ENCODE measurements at regions not wholly inside any gene's neighbourhood (a gene's known extent, or its start where the extent isn't known, plus 50 kb on each side); places are given as distances from the start of the nearest gene placed in this dataset.

GRCh38 chr6:74567281-74567922, 638.5 kb downstream of the COL12A1 start:
- DNase-seq (ENCODE audit: low spot score) = no peak
- no peaks in the 10 kb centered on the region for H3K79me2 ChIP-seq (replicated peaks; ENCODE audit: insufficient read depth)
- no peaks in the 10 kb centered on the region for H4K20me1 ChIP-seq (replicated peaks; ENCODE audit: insufficient read depth)
- no peak overlapping the region for H3K4me2 ChIP-seq
- Mint-ChIP-seq H3K4me1 (no peaks in the 10 kb centered on the region; the same call in 2 of the 3 replicates), H3K27me3 (ENCODE audit: insufficient read depth, low read depth, poor library complexity) (peaks cover 1% of the 10 kb centered on the region), H3K9me3 (no peaks in the 10 kb centered on the region), H3K27ac (no peak overlapping the region), H3K36me3 (ENCODE audit: low read depth) (no peaks in the 10 kb centered on the region), H3K4me3 (no peak overlapping the region)
- no peak for ATAC-seq
- no peak overlapping the region for H2AFZ ChIP-seq
- H3K4me1 ChIP-seq (ENCODE audit: insufficient read depth) = no peaks in the 10 kb centered on the region
- TF ChIP-seq ZNF462 (CRISPR knock-in tag; IDR thresholded peaks at IDR 0.05) (no peak), ETS1 (IDR thresholded peaks at IDR 0.05) (no peak), JUNB (IDR thresholded peaks at IDR 0.05; ENCODE audit: unreplicated experiment) (no peak), POLR2AphosphoS5 (IDR thresholded peaks at IDR 0.05; ENCODE audit: low read depth) (no peak), ZNF331 (CRISPR knock-in tag; IDR thresholded peaks at IDR 0.05; ENCODE audit: low read depth) (no peak), STAT1 (IDR thresholded peaks at IDR 0.05; ENCODE audit: unreplicated experiment) (no peak), EZH2 (IDR thresholded peaks at IDR 0.05; ENCODE audit: low read depth, unreplicated experiment) (no peak), REST (IDR thresholded peaks at IDR 0.05; ENCODE audit: unreplicated experiment) (no peak)
- no peaks in the 10 kb centered on the region for H3K36me3 ChIP-seq (ENCODE audit: insufficient read depth)
- H3F3A ChIP-seq (replicated peaks; ENCODE audit: low read depth) = no peaks in the 10 kb centered on the region
- H3K27ac ChIP-seq (ENCODE audit: low read depth) = no peak overlapping the region
- no peaks in the 10 kb centered on the region for H3K9me2 ChIP-seq (ENCODE audit: insufficient read depth)
- H3K27me3 ChIP-seq (ENCODE audit: insufficient read depth) = no peaks in the 10 kb centered on the region
- no peak overlapping the region for H3K4me3 ChIP-seq

Measured in GM23338 (cell line).